ENCODE measurements at regions not wholly inside any gene's neighbourhood (a gene's known extent, or its start where the extent isn't known, plus 50 kb on each side); places are given as distances from the start of the nearest gene placed in this dataset.

DNA sequence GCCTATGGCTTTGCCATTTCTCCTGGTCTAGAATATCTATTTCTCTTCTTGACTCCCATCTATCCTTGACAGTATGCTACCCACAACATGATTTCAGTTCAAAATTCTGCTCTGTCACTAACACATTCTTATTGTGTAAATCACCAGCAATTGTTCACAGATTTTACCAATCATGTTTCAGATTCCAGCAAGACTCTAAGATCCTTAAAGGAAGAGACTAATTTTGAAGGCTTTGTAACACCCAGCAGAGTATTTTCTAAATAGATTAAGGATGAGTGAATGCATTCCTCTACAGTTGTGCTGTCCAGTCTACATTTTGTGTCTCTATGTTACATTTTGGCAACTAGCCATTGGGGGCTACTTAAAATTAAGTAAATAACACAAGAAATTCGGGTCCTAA lies 921.5 kb downstream of the NLGN4Y start:
- Mint-ChIP-seq H3K4me3 (no peak overlapping the region), H3K27me3 (no peaks in the 10 kb centered on the region), H3K4me1 (no peaks in the 10 kb centered on the region), H3K36me3 (no peaks in the 10 kb centered on the region), H3K9me3 (no peaks in the 10 kb centered on the region), H3K27ac (no peak overlapping the region)
- Histone ChIP-seq H3K27ac (ENCODE audit: insufficient read depth, low read length, poor library complexity, severe bottlenecking) (no peak overlapping the region), H3K4me3 (ENCODE audit: low read depth, low read length) (no peak overlapping the region), H3K36me3 (ENCODE audit: control insufficient read depth, insufficient read depth, low read length) (no peaks in the 10 kb centered on the region), H3K27me3 (ENCODE audit: control insufficient read depth, insufficient read depth, low read length) (no peaks in the 10 kb centered on the region), H3K9me3 (ENCODE audit: control insufficient read depth in 2 of 2, low read length in 2 of 2) (no peaks in the 10 kb centered on the region), H3K4me1 (ENCODE audit: control insufficient read depth, insufficient read depth, low read length, poor library complexity, severe bottlenecking) (no peaks in the 10 kb centered on the region)
- no peak for DNase-seq
- no peak for ATAC-seq (ENCODE audit: low read depth in 2 of 2)

DNA sequence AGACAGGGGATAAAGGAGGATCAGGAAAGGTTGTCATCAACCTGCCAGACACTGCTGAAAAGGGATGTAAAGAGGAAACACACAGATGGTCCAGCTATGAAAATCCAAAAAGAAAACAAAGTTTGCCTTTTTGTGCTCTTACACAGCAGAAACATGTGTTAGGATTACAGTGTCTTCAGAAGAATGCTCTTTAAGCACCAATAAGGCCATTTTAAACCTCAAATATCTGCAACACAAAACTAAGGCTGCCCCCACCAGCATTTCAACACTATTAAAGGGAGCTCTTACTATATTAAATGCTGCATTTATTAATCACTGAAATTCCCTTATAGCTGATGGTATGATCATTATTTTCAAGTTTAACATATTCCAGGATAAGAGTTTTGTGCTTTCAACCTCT lies 922.5 kb downstream of the NLGN4Y start:
- H3K9me3 ChIP-seq (ENCODE audit: control insufficient read depth in 2 of 2, low read length in 2 of 2), result no peaks in the 10 kb centered on the region
- no peaks in the 10 kb centered on the region for H3K4me1 ChIP-seq (ENCODE audit: control insufficient read depth, insufficient read depth, low read length, poor library complexity, severe bottlenecking)
- no peaks in the 10 kb centered on the region for H3K36me3 ChIP-seq (ENCODE audit: control insufficient read depth, insufficient read depth, low read length)
- H3K27ac ChIP-seq (ENCODE audit: insufficient read depth, low read length, poor library complexity, severe bottlenecking), result no peak overlapping the region
- DNase-seq (no peak), ATAC-seq (ENCODE audit: low read depth in 2 of 2) (no peak)
- H3K9me3 Mint-ChIP-seq, result no peaks in the 10 kb centered on the region
- no peaks in the 10 kb centered on the region for H3K4me1 Mint-ChIP-seq
- no peaks in the 10 kb centered on the region for H3K27me3 Mint-ChIP-seq
- no peaks in the 10 kb centered on the region for H3K36me3 Mint-ChIP-seq
- H3K4me3 Mint-ChIP-seq, result no peak overlapping the region
- H3K27me3 ChIP-seq (ENCODE audit: control insufficient read depth, insufficient read depth, low read length), result no peaks in the 10 kb centered on the region
- no peak overlapping the region for H3K27ac Mint-ChIP-seq
- H3K4me3 ChIP-seq (ENCODE audit: low read depth, low read length), result no peak overlapping the region

DNA sequence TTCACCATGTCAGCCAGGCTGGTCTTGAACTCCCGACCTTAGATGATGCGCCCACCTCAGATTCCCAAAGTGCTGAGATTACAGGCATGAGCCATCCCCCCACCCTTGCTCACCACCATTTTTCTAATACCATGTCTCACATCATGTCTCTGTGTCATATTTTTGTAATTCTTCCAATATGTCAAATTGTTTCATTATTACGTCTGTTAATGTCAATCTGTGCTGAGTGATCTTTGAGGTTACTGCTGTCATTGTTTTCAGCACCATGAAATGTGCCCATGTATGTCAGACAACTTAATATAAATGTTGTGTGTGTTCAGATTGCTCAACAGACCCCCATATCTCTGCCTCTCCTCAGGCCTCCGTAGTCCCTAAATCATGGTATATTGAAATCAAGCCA lies 923.6 kb downstream of the NLGN4Y start:
- Mint-ChIP-seq H3K36me3 (no peaks in the 10 kb centered on the region), H3K27me3 (no peaks in the 10 kb centered on the region), H3K4me3 (no peak overlapping the region), H3K27ac (no peak overlapping the region), H3K4me1 (no peaks in the 10 kb centered on the region), H3K9me3 (no peaks in the 10 kb centered on the region)
- Histone ChIP-seq H3K27me3 (ENCODE audit: control insufficient read depth, insufficient read depth, low read length) (no peaks in the 10 kb centered on the region), H3K36me3 (ENCODE audit: control insufficient read depth, insufficient read depth, low read length) (no peaks in the 10 kb centered on the region), H3K4me3 (ENCODE audit: low read depth, low read length) (no peak overlapping the region), H3K4me1 (ENCODE audit: control insufficient read depth, insufficient read depth, low read length, poor library complexity, severe bottlenecking) (no peaks in the 10 kb centered on the region), H3K27ac (ENCODE audit: insufficient read depth, low read length, poor library complexity, severe bottlenecking) (no peak overlapping the region), H3K9me3 (ENCODE audit: control insufficient read depth in 2 of 2, low read length in 2 of 2) (no peaks in the 10 kb centered on the region)
- ATAC-seq (ENCODE audit: low read depth in 2 of 2), result no peak
- DNase-seq, result no peak

DNA sequence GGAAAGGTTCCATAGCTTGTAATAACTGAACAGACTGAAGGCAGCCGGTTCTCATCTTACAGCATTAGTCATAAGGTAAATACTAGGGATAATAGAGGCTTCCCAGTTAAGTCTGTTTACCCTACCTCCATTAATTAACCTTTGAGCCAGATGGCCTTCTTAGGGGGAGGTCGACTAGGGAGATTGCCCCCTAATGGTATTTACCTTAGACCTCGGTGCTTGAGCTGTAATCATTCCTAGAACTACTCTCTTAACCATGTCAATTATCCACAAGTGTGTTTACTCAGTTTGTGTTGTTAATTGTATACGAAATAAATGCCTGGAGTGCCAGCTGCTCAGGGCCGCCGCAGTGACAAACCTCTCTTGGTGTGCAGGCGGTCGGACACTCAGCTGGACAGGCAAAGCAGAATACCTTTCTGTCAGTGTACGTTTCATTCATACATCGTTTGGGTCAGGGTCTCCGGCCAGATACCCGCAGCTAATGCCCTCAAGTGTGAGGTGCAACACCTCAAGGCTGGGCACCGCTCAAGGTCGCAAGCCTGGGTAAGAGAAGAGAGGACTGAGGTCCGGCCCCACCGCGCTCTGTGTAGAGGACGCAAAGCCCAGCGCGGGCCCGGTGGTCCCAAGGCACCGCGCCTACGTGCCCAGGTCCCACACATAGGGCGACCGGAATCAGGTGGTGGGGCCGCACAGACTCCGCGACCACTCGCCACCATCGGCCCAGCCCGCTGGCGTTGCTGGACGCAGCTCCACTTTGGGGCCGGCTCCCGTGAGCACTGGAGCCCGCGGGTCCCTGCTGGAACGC lies 931.0 kb downstream of the NLGN4Y start:
- no peak overlapping the region for H3K4me3 Mint-ChIP-seq
- Histone ChIP-seq H3K4me1 (ENCODE audit: control insufficient read depth, insufficient read depth, low read length, poor library complexity, severe bottlenecking) (no peaks in the 10 kb centered on the region), H3K27me3 (ENCODE audit: control insufficient read depth, insufficient read depth, low read length) (no peaks in the 10 kb centered on the region), H3K9me3 (ENCODE audit: control insufficient read depth in 2 of 2, low read length in 2 of 2) (no peaks in the 10 kb centered on the region), H3K36me3 (ENCODE audit: control insufficient read depth, insufficient read depth, low read length) (no peaks in the 10 kb centered on the region), H3K4me3 (ENCODE audit: low read depth, low read length) (no peak overlapping the region), H3K27ac (ENCODE audit: insufficient read depth, low read length, poor library complexity, severe bottlenecking) (no peak overlapping the region)
- ATAC-seq (ENCODE audit: low read depth in 2 of 2) (no peak), DNase-seq (no peak)
- no peaks in the 10 kb centered on the region for H3K36me3 Mint-ChIP-seq
- peaks cover 5% of the 10 kb centered on the region for H3K27me3 Mint-ChIP-seq
- H3K9me3 Mint-ChIP-seq, result no peaks in the 10 kb centered on the region
- H3K4me1 Mint-ChIP-seq, result no peaks in the 10 kb centered on the region
- H3K27ac Mint-ChIP-seq, result no peak overlapping the region

DNA sequence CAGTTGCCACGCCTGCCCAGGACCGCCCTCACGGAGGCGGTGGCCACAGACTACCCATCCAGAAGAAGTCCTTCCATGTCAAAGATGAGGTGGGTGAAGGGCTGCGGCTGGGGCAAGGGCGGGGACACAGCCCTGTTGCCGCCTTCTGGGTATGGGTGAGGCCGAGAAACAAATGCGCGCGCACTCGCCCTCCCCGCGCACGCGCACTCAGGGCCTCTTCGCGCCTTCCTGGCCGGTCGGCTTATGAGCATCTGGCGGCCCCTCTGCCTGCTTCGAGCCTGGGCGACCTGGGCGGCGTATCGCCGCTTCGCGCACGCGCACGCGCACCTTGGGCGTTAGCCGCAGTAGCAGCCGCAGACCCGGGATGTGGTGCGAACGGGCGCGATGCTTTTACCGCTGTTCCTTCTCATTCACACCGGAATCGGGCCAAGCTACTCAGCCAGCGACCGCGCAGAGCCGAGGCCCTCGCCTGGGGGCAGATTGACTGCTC lies 931.7 kb downstream of the NLGN4Y start:
- Mint-ChIP-seq H3K9me3 (no peaks in the 10 kb centered on the region), H3K4me3 (peak overlapping the region in 1 of 4 donors; percentile 86), H3K27ac (no peak overlapping the region), H3K27me3 (peaks cover 5% of the 10 kb centered on the region), H3K4me1 (no peaks in the 10 kb centered on the region), H3K36me3 (no peaks in the 10 kb centered on the region)
- Histone ChIP-seq H3K36me3 (ENCODE audit: control insufficient read depth, insufficient read depth, low read length) (no peaks in the 10 kb centered on the region), H3K4me3 (ENCODE audit: low read depth, low read length) (no peak overlapping the region), H3K4me1 (ENCODE audit: control insufficient read depth, insufficient read depth, low read length, poor library complexity, severe bottlenecking) (no peaks in the 10 kb centered on the region), H3K27me3 (ENCODE audit: control insufficient read depth, insufficient read depth, low read length) (no peaks in the 10 kb centered on the region), H3K9me3 (ENCODE audit: control insufficient read depth in 2 of 2, low read length in 2 of 2) (no peaks in the 10 kb centered on the region), H3K27ac (ENCODE audit: insufficient read depth, low read length, poor library complexity, severe bottlenecking) (no peak overlapping the region)
- DNase-seq (peak in 1 of 3 donors; percentile 55), ATAC-seq (ENCODE audit: low read depth in 2 of 2) (peak; percentile 83 to 84)

DNA sequence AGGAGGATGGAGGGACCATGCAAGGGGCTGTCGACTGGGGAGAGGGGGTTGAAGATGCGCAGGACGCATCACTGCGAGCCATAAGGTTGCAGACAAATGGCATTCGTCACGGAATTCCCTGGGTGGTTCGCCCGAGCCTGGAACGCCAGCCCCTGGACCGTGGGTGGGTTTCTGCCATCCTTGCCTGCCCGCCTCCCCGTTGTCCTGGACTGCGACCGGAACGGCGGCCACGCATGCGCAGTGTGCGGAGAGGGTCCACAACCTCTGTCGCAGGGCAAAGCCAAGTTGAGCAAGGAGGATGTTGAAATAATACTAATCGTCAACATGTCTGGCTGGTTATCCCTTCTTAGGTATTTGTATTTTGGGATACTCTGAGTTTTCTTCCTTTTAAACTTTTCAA lies 932.2 kb downstream of the NLGN4Y start:
- H3K27me3 Mint-ChIP-seq, result peaks cover 5% of the 10 kb centered on the region
- Histone ChIP-seq H3K4me3 (ENCODE audit: low read depth, low read length) (peak overlapping the region; percentile 26), H3K27me3 (ENCODE audit: control insufficient read depth, insufficient read depth, low read length) (no peaks in the 10 kb centered on the region), H3K27ac (ENCODE audit: insufficient read depth, low read length, poor library complexity, severe bottlenecking) (no peak overlapping the region), H3K36me3 (ENCODE audit: control insufficient read depth, insufficient read depth, low read length) (no peaks in the 10 kb centered on the region), H3K4me1 (ENCODE audit: control insufficient read depth, insufficient read depth, low read length, poor library complexity, severe bottlenecking) (no peaks in the 10 kb centered on the region), H3K9me3 (ENCODE audit: control insufficient read depth in 2 of 2, low read length in 2 of 2) (no peaks in the 10 kb centered on the region)
- ATAC-seq (ENCODE audit: low read depth in 2 of 2), result no peak
- no peaks in the 10 kb centered on the region for H3K36me3 Mint-ChIP-seq
- DNase-seq, result no peak
- H3K4me3 Mint-ChIP-seq, result no peak overlapping the region
- H3K4me1 Mint-ChIP-seq, result no peaks in the 10 kb centered on the region
- no peak overlapping the region for H3K27ac Mint-ChIP-seq
- no peaks in the 10 kb centered on the region for H3K9me3 Mint-ChIP-seq

DNA sequence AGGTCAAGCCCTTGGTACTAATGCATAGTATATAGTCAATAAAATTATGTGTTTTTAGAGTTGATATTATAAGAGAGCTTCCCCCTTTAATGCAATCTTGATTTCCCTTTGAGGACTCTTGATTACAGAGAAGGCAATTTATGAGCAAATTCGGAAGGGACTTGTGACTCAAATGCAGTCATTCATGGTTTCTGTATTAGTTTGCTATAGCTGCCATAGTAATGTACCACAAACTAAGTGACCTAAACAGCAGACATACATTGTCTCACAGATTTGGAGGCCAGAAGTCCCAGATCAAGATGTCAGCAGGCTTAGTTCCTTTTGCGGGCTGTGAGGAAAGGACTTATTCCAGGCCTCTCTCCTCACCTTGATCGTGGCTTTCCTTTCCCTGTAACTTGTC lies 933.4 kb downstream of the NLGN4Y start:
- H3K36me3 ChIP-seq (ENCODE audit: control insufficient read depth, insufficient read depth, low read length), result no peaks in the 10 kb centered on the region
- H3K4me3 ChIP-seq (ENCODE audit: low read depth, low read length), result no peak overlapping the region
- H3K27me3 ChIP-seq (ENCODE audit: control insufficient read depth, insufficient read depth, low read length), result no peaks in the 10 kb centered on the region
- Mint-ChIP-seq H3K4me3 (no peak overlapping the region), H3K27ac (no peak overlapping the region), H3K36me3 (no peaks in the 10 kb centered on the region), H3K27me3 (peaks cover 5% of the 10 kb centered on the region), H3K9me3 (no peaks in the 10 kb centered on the region), H3K4me1 (no peaks in the 10 kb centered on the region)
- no peaks in the 10 kb centered on the region for H3K9me3 ChIP-seq (ENCODE audit: control insufficient read depth in 2 of 2, low read length in 2 of 2)
- ATAC-seq (ENCODE audit: low read depth in 2 of 2) (no peak), DNase-seq (no peak)
- no peaks in the 10 kb centered on the region for H3K4me1 ChIP-seq (ENCODE audit: control insufficient read depth, insufficient read depth, low read length, poor library complexity, severe bottlenecking)
- no peak overlapping the region for H3K27ac ChIP-seq (ENCODE audit: insufficient read depth, low read length, poor library complexity, severe bottlenecking)

DNA sequence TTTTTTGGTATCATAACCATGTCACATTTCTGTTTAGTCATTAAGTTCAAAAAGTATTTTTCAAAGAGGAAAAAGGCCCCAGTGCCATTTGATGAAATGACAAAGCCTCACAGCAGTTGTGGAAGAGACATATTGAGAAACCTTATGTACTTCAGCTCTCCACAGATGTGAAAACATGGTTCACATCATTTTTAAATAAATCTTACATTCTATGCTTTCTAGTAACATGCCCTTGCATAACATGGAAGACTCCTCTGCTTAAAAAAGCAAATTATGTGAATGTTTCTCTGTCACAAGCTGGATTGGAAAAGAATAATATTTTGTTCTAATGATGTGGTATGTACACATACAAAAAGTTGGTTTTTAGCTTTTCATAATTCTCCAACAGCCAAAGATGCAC lies 934.1 kb downstream of the NLGN4Y start:
- H3K27ac ChIP-seq (ENCODE audit: insufficient read depth, low read length, poor library complexity, severe bottlenecking), result no peak overlapping the region
- Mint-ChIP-seq H3K36me3 (no peaks in the 10 kb centered on the region), H3K9me3 (no peaks in the 10 kb centered on the region), H3K4me1 (no peaks in the 10 kb centered on the region), H3K27ac (no peak overlapping the region), H3K4me3 (no peak overlapping the region), H3K27me3 (peaks cover 5% of the 10 kb centered on the region)
- no peaks in the 10 kb centered on the region for H3K4me1 ChIP-seq (ENCODE audit: control insufficient read depth, insufficient read depth, low read length, poor library complexity, severe bottlenecking)
- no peaks in the 10 kb centered on the region for H3K27me3 ChIP-seq (ENCODE audit: control insufficient read depth, insufficient read depth, low read length)
- no peak for DNase-seq
- no peak overlapping the region for H3K4me3 ChIP-seq (ENCODE audit: low read depth, low read length)
- H3K36me3 ChIP-seq (ENCODE audit: control insufficient read depth, insufficient read depth, low read length), result no peaks in the 10 kb centered on the region
- no peak for ATAC-seq (ENCODE audit: low read depth in 2 of 2)
- no peaks in the 10 kb centered on the region for H3K9me3 ChIP-seq (ENCODE audit: control insufficient read depth in 2 of 2, low read length in 2 of 2)
